GM12878 (cell line): ENCODE measurements at regions not wholly inside any gene's neighbourhood (a gene's known extent, or its start where the extent isn't known, plus 50 kb on each side); places are given as distances from the start of the nearest gene placed in this dataset.

ENCODE experiments used
- CTCF ChIP-seq, 3 experiments: IDR thresholded peaks in 2 of 3; conservative IDR thresholded peaks in 1 of 3; 2 replicates each; pipeline ENCODE4 v1.5.1; 2011; ENCODE audit warnings: low read depth in 3 of 3, low read length in 3 of 3, mild to moderate bottlenecking in 3 of 3, control low read depth in 2 of 3, moderate library complexity in 2 of 3, inconsistent platforms in 1 of 3, mixed read lengths in 1 of 3; ENCODE audit not compliant: control insufficient read depth in 2 of 3, insufficient read depth in 1 of 3; ENCODE audit errors: extremely low read depth in 1 of 3
- FOS ChIP-seq: IDR thresholded peaks from 3 replicates; pipeline ENCODE4 v1.6.1; 2011; ENCODE audit warnings: borderline replicate concordance; ENCODE audit not compliant: insufficient read length; ENCODE audit errors: extremely low read depth
- FOXM1 ChIP-seq: IDR thresholded peaks from 2 replicates; pipeline ENCODE4 v1.6.1; 2012; ENCODE audit warnings: low read depth, mild to moderate bottlenecking, inconsistent platforms, low read length, moderate library complexity
- GATAD2B ChIP-seq: fragments of 450-650 bp; conservative IDR thresholded peaks from 2 replicates; pipeline ENCODE4 v1.6.1; 2017; ENCODE audit warnings: low read depth, mild to moderate bottlenecking, moderate library complexity
- MXI1 ChIP-seq: fragments of 150-350 bp; IDR thresholded peaks from 2 replicates; pipeline ENCODE4 v1.6.1; 2011; ENCODE audit warnings: low read depth, mild to moderate bottlenecking, inconsistent platforms, low read length, improper control_type of control experiment
- NFYB ChIP-seq: IDR thresholded peaks from 2 replicates; pipeline ENCODE4 v1.6.1; 2011; ENCODE audit warnings: low read depth, mild to moderate bottlenecking, low read length, improper control_type of control experiment, moderate library complexity; ENCODE audit not compliant: insufficient read depth
- NRF1 ChIP-seq: conservative IDR thresholded peaks from 2 replicates; pipeline ENCODE4 v1.6.1; 2011; ENCODE audit warnings: mild to moderate bottlenecking, low read depth, low read length, improper control_type of control experiment
- POLR2A ChIP-seq: IDR thresholded peaks from 2 replicates; pipeline ENCODE4 v1.6.1; 2011; ENCODE audit warnings: low read depth, mild to moderate bottlenecking, low read length

DNA sequence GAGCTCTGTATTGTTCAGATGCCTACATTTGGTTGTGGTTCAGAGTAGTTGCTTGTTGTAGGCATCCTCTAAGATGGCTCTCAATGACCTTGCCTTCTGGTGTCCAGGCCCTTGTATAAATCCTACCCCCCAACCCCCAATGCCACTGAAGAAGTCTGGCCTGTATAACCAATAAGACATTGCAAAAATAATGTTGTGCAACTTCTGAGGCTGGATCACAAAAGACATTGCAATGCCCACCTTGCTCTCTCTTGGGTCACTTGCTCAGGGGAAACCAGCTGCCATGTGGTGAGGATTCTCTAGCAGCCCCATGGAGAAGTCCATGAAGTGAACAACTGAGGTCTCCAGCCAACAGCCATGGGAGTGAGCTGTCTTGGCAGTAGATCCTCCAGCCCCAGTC, 234.0 kb upstream of the TBX3 start:
- no peak for TF ChIP-seq GATAD2B
- no peak for TF ChIP-seq POLR2A
- TF ChIP-seq CTCF (IDR thresholded peaks at IDR 0.05 in 2 of 3, conservative IDR thresholded peaks at IDR 0.05 in 1 of 3; ENCODE audit: control insufficient read depth in 2 of 3, extremely low read depth in 1 of 3, insufficient read depth in 1 of 3, low read depth in 3 of 3, low read length in 3 of 3), result no peak
- TF ChIP-seq MXI1, result no peak
- TF ChIP-seq NRF1, result no peak
- TF ChIP-seq FOXM1, result no peak
- TF ChIP-seq FOS, result no peak
- no peak for TF ChIP-seq NFYB
